HCT116 (cell line): ENCODE measurements at regions not wholly inside any gene's neighbourhood (a gene's known extent, or its start where the extent isn't known, plus 50 kb on each side); places are given as distances from the start of the nearest gene placed in this dataset.

Experiments
- CBX3 ChIP-seq: IDR thresholded peaks from 2 replicates; pipeline ENCODE4 v1.6.1; 2012; ENCODE audit warnings: low read depth
- FOSL1 ChIP-seq: IDR thresholded peaks from 2 replicates; pipeline ENCODE4 v1.6.1; 2012; ENCODE audit warnings: low read depth
- POLR2A ChIP-seq: IDR thresholded peaks from 2 replicates; pipeline ENCODE4 v1.7.0; 2011; ENCODE audit warnings: borderline replicate concordance; ENCODE audit not compliant: insufficient read depth, insufficient read length; ENCODE audit errors: extremely low read depth
- POLR2AphosphoS5 ChIP-seq: IDR thresholded peaks from 2 replicates; pipeline ENCODE4 v1.6.1; 2011; ENCODE audit warnings: mild to moderate bottlenecking, low read depth, low read length, moderate library complexity
- TF ChIP-seq, protein P1 (sequence below), 3 experiments: fragments of 200-600 bp in 1 of 3; sonication (generic) in 1 of 3; IDR thresholded peaks in 2 of 3; conservative IDR thresholded peaks in 1 of 3; 2 replicates each; pipeline ENCODE4 v1.5.1; 2012 to 2017; ENCODE audit warnings: low read depth in 2 of 3, low read length in 2 of 3, antibody characterized with exemption in 1 of 3, borderline replicate concordance in 1 of 3, control low read depth in 1 of 3, mild to moderate bottlenecking in 1 of 3, mixed read lengths in 1 of 3, mixed run types in 1 of 3, moderate library complexity in 1 of 3; ENCODE audit not compliant: insufficient read depth in 1 of 3
- TF ChIP-seq, protein P2 (sequence below): IDR thresholded peaks from 2 replicates; pipeline ENCODE4 v1.6.1; 2011; ENCODE audit warnings: mild to moderate bottlenecking, low read length, moderate library complexity; ENCODE audit not compliant: insufficient replicate concordance; ENCODE audit errors: extremely low read depth
- TF ChIP-seq, protein P3 (sequence below): IDR thresholded peaks from 2 replicates; pipeline ENCODE4 v1.6.1; 2012; ENCODE audit warnings: low read depth

DNA sequence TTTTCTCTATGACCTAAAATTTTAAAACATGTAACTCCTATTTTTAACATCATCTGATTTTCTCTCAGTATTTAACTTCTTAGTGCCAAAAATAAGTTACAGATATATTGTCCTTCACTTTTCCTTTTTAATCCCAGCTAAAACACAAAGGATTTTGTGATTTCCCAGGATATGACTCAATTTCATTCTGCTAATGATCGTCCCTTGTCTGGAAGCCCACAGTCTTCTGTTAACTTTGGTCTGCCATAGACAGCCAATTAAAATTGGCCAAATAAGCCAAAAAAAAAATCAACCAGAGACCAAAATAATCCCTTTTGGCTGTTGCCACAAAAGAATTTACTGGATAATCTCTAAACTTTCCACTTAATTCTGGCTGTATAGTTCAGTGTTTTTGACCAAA lies 124.5 kb upstream of the FST start:
- TF ChIP-seq POLR2AphosphoS5, result no peak
- no peak for TF ChIP-seq POLR2A
- TF ChIP-seq, protein P1, sequence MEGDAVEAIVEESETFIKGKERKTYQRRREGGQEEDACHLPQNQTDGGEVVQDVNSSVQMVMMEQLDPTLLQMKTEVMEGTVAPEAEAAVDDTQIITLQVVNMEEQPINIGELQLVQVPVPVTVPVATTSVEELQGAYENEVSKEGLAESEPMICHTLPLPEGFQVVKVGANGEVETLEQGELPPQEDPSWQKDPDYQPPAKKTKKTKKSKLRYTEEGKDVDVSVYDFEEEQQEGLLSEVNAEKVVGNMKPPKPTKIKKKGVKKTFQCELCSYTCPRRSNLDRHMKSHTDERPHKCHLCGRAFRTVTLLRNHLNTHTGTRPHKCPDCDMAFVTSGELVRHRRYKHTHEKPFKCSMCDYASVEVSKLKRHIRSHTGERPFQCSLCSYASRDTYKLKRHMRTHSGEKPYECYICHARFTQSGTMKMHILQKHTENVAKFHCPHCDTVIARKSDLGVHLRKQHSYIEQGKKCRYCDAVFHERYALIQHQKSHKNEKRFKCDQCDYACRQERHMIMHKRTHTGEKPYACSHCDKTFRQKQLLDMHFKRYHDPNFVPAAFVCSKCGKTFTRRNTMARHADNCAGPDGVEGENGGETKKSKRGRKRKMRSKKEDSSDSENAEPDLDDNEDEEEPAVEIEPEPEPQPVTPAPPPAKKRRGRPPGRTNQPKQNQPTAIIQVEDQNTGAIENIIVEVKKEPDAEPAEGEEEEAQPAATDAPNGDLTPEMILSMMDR (IDR thresholded peaks at IDR 0.05 in 2 of 3, conservative IDR thresholded peaks at IDR 0.05 in 1 of 3; ENCODE audit: borderline replicate concordance in 1 of 3, insufficient read depth in 1 of 3, low read depth in 2 of 3, low read length in 2 of 3), result no peak
- TF ChIP-seq, protein P2, sequence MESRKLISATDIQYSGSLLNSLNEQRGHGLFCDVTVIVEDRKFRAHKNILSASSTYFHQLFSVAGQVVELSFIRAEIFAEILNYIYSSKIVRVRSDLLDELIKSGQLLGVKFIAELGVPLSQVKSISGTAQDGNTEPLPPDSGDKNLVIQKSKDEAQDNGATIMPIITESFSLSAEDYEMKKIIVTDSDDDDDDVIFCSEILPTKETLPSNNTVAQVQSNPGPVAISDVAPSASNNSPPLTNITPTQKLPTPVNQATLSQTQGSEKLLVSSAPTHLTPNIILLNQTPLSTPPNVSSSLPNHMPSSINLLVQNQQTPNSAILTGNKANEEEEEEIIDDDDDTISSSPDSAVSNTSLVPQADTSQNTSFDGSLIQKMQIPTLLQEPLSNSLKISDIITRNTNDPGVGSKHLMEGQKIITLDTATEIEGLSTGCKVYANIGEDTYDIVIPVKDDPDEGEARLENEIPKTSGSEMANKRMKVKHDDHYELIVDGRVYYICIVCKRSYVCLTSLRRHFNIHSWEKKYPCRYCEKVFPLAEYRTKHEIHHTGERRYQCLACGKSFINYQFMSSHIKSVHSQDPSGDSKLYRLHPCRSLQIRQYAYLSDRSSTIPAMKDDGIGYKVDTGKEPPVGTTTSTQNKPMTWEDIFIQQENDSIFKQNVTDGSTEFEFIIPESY, result no peak
- no peak for TF ChIP-seq FOSL1
- no peak for TF ChIP-seq CBX3
- TF ChIP-seq, protein P3, sequence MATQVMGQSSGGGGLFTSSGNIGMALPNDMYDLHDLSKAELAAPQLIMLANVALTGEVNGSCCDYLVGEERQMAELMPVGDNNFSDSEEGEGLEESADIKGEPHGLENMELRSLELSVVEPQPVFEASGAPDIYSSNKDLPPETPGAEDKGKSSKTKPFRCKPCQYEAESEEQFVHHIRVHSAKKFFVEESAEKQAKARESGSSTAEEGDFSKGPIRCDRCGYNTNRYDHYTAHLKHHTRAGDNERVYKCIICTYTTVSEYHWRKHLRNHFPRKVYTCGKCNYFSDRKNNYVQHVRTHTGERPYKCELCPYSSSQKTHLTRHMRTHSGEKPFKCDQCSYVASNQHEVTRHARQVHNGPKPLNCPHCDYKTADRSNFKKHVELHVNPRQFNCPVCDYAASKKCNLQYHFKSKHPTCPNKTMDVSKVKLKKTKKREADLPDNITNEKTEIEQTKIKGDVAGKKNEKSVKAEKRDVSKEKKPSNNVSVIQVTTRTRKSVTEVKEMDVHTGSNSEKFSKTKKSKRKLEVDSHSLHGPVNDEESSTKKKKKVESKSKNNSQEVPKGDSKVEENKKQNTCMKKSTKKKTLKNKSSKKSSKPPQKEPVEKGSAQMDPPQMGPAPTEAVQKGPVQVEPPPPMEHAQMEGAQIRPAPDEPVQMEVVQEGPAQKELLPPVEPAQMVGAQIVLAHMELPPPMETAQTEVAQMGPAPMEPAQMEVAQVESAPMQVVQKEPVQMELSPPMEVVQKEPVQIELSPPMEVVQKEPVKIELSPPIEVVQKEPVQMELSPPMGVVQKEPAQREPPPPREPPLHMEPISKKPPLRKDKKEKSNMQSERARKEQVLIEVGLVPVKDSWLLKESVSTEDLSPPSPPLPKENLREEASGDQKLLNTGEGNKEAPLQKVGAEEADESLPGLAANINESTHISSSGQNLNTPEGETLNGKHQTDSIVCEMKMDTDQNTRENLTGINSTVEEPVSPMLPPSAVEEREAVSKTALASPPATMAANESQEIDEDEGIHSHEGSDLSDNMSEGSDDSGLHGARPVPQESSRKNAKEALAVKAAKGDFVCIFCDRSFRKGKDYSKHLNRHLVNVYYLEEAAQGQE, result no peak
